Heart left ventricle (tissue), 16 donors: ENCODE measurements at regions not wholly inside any gene's neighbourhood (a gene's known extent, or its start where the extent isn't known, plus 50 kb on each side); places are given as distances from the start of the nearest gene placed in this dataset.

Experiments used
- ATAC-seq, 4 donors: fragments of 200-7000 bp; cut with Tn5 transposase; one replicate each; pipeline ENCODE4 v1.9.1; 2020 to 2022; ENCODE audit warnings: moderate library complexity in 4 of 4, mild to moderate bottlenecking in 3 of 4, moderate number of reproducible peaks in 1 of 4
- DNase-seq, 5 donors: peaks; one replicate each; pipeline ENCODE4 v3.0.0-alpha.2; 2020
- H3K27ac ChIP-seq, 12 donors: fragments of 200-600 bp; sonication (generic) in 4 of 12; one replicate each; pipeline versions ENCODE4 v1.5.0 to v1.8.0; 2016 to 2022; ENCODE audit warnings: mild to moderate bottlenecking in 2 of 12
- H3K27me3 ChIP-seq, 9 donors: fragments of 200-600 bp; sonication (generic) in 2 of 9; one replicate each; pipeline versions ENCODE4 v1.5.1 to v1.8.0; 2016 to 2022; ENCODE audit warnings: mild to moderate bottlenecking in 3 of 9
- H3K36me3 ChIP-seq, 9 donors: fragments of 200-600 bp; sonication (generic) in 2 of 9; one replicate each; pipeline versions ENCODE4 v1.5.0 to v1.8.0; 2018 to 2022; ENCODE audit warnings: mild to moderate bottlenecking in 2 of 9
- H3K4me1 ChIP-seq, 12 donors: fragments of 200-600 bp; sonication (generic) in 4 of 12; one replicate each; pipeline versions ENCODE4 v1.5.0 to v1.8.0; 2016 to 2022; ENCODE audit warnings: mild to moderate bottlenecking in 3 of 12
- H3K4me3 ChIP-seq, 12 donors: fragments of 200-600 bp; sonication (generic) in 4 of 12; one replicate each; pipeline versions ENCODE4 v1.5.0 to v1.8.0; 2017 to 2022; ENCODE audit warnings: mild to moderate bottlenecking in 9 of 12, moderate library complexity in 4 of 12
- H3K9me3 ChIP-seq, 12 donors: fragments of 200-600 bp; sonication (generic) in 4 of 12; one replicate each; pipeline versions ENCODE4 v1.5.0 to v1.8.0; 2016 to 2022; ENCODE audit warnings: mild to moderate bottlenecking in 1 of 12
- CTCF ChIP-seq, 12 donors: fragments of 200-600 bp; sonication (generic) in 4 of 12; IDR thresholded peaks; one replicate each; pipeline versions ENCODE4 v1.5.0 to v1.8.0; 2018 to 2022; ENCODE audit warnings: antibody characterized with exemption in 12 of 12, mild to moderate bottlenecking in 5 of 12
- POLR2A ChIP-seq, 2 donors: fragments of 450-650 bp; IDR thresholded peaks; one replicate each; pipeline ENCODE4 v1.6.1; 2017; ENCODE audit warnings: antibody characterized with exemption in 2 of 2, mild to moderate bottlenecking in 2 of 2, moderate library complexity in 2 of 2
- WGBS, 4 donors: extraction: QIAGEN DNeasy Blood & Tissue Kit in 2 of 4; methylation state at CpG; one replicate each; pipeline versions ENCODE4 v1.1.5 to v1.1.7; 2013 to 2018; 5-methylcytosine and 5-hydroxymethylcytosine counted together
- intact Hi-C, 10 donors: fragments of 100-400 bp; cut with DNase I; formaldehyde crosslinking; loops; one replicate each; pipeline versions ENCODE4 v1.11.1 to v1.14.2; 2022
- donor health status: ischemic (EF 13 %, LVEDD 7.1; RV severe dilation, severe dysfunction).
- donor health status: healthy with polysubstance abuse.
- donor health status: DM: no; HTN: yes; CAD: no.
- donor health status: DM: no; HTN: no; CAD: no.
- donor health status: ischemic (EF 25% LVEDD 6.9; RV normal size, moderate dysfunction).
- donor health status: ischemic (EF 25% LVEDD 5.7; RV mildly dilated, moderate dysfunction).
- donor health status: healthy.
- donor health status: DM: yes; HTN: yes; CAD: no.
- donor health status: ischemic (EF 35%, LVEDD 5.7; RV mildly dilated, moderate dysfunction).
- donor health status: nonischemic (EF 11% LVEDD 7.7; RV severe dilation, severe dysfunction).
- donor health status: DM: yes; HTN: yes; CAD: no.
- donor health status: PGD.
- donor health status: ischemic (EF 29% LVEDD 5.4; RV normal size, mild dysfunction).
- donor health status: nonischemic (EF 23%, LVEDD 6.1; RV moderate dilation, normal function).

GRCh38 chr12:60616400-60616799, 1020.6 kb downstream of the SLC16A7 start:
- Histone ChIP-seq H3K4me3 (no peak overlapping the region), H3K27ac (no peak overlapping the region), H3K4me1 (no peaks in the 10 kb centered on the region), H3K9me3 (peaks cover 0 to 24% (median 0%) of the 10 kb centered on the region in 12 donors), H3K36me3 (no peaks in the 10 kb centered on the region), H3K27me3 (no peaks in the 10 kb centered on the region)
- TF ChIP-seq POLR2A (IDR thresholded peaks at IDR 0.05) (no peak), CTCF (IDR thresholded peaks at IDR 0.05) (no peak)
- DNase-seq, result no peak
- intact Hi-C loops, result no loop called here
- no peak for ATAC-seq

- no peak overlapping the region for H3K4me3 ChIP-seq
- intact Hi-C loops, result no loop called here
- no peak for ATAC-seq
Measured at GRCh38 chr12:60630796-60631195, 1035.0 kb downstream of the SLC16A7 start.

GRCh38 chr12:60644076-60644475, 1048.2 kb downstream of the SLC16A7 start:
- H3K4me3 ChIP-seq, result no peak overlapping the region
- WGBS, 4 donors, result 60 to 67% (median 62%) methylated on average over 1 of the region's 1 CpG
- ATAC-seq (no peak), DNase-seq (no peak)
- H3K36me3 ChIP-seq, result no peaks in the 10 kb centered on the region
- H3K9me3 ChIP-seq, result peaks cover 0 to 38% (median 7%) of the 10 kb centered on the region in 12 donors
- H3K27ac ChIP-seq, result no peak overlapping the region
- no peaks in the 10 kb centered on the region for H3K27me3 ChIP-seq
- TF ChIP-seq CTCF (IDR thresholded peaks at IDR 0.05) (no peak), POLR2A (IDR thresholded peaks at IDR 0.05) (no peak)
- H3K4me1 ChIP-seq, result no peaks in the 10 kb centered on the region
- intact Hi-C loops, result no loop called here

More at GRCh38 chr12:60630796-60631195, 1035.0 kb downstream of the SLC16A7 start:
- no peak for DNase-seq
- TF ChIP-seq CTCF (IDR thresholded peaks at IDR 0.05) (no peak), POLR2A (IDR thresholded peaks at IDR 0.05) (no peak)
- H3K4me1 ChIP-seq, result no peaks in the 10 kb centered on the region
- H3K36me3 ChIP-seq, result no peaks in the 10 kb centered on the region
- H3K27ac ChIP-seq, result no peak overlapping the region
- 48 to 78% (median 63%) methylated on average over 1 of the region's 1 CpG for WGBS, 4 donors
- no peaks in the 10 kb centered on the region for H3K9me3 ChIP-seq
- H3K27me3 ChIP-seq, result no peaks in the 10 kb centered on the region

GRCh38 chr12:60666895-60667294, 1071.1 kb downstream of the SLC16A7 start:
- ATAC-seq (no peak), DNase-seq (no peak)
- intact Hi-C loops, result no loop called here
- 53 to 78% (median 74%) methylated on average over 5 of the region's 5 CpGs for whole genome bisulfite sequencing, 4 donors
- peaks cover 0 to 8% (median 0%) of the 10 kb centered on the region in 12 donors for H3K9me3 ChIP-seq
- no peaks in the 10 kb centered on the region for H3K36me3 ChIP-seq
- TF ChIP-seq POLR2A (IDR thresholded peaks at IDR 0.05) (no peak), CTCF (IDR thresholded peaks at IDR 0.05) (no peak)
- no peaks in the 10 kb centered on the region for H3K4me1 ChIP-seq
- H3K27me3 ChIP-seq, result no peaks in the 10 kb centered on the region
- H3K27ac ChIP-seq, result no peak overlapping the region
- H3K4me3 ChIP-seq, result no peak overlapping the region
